HepG2 (cell line): ENCODE measurements at regions not wholly inside any gene's neighbourhood (a gene's known extent, or its start where the extent isn't known, plus 50 kb on each side); places are given as distances from the start of the nearest gene placed in this dataset.
A peak's percentile ranks its signal among the peaks of the same experiment; 100 is the strongest.

Source experiments
- ADNP ChIP-seq: sonication (generic); formaldehyde crosslinking; IDR thresholded peaks from 2 replicates; pipeline ENCODE4 v1.4.0; 2020; ENCODE audit warnings: missing genetic modification reagents
- ATF3 ChIP-seq: sonication (generic); formaldehyde crosslinking; IDR thresholded peaks from 2 replicates; pipeline ENCODE4 v1.4.0; 2020; ENCODE audit warnings: missing genetic modification reagents
- CEBPB ChIP-seq: IDR thresholded peaks from 2 replicates; pipeline ENCODE4 v1.6.1; 2011; ENCODE audit warnings: low read depth, low read length, improper control_type of control experiment, borderline replicate concordance
- EHMT2 ChIP-seq: fragments of 200-600 bp; sonication (generic); IDR thresholded peaks from 2 replicates; pipeline ENCODE4 v1.7.0; 2017; ENCODE audit warnings: antibody characterized with exemption, low read depth, low read length, borderline replicate concordance
- ESRRA ChIP-seq: sonication (generic); formaldehyde crosslinking; IDR thresholded peaks from 2 replicates; pipeline ENCODE4 v1.5.1; 2020; ENCODE audit warnings: mild to moderate bottlenecking, low read depth, missing genetic modification reagents
- FOXP1 ChIP-seq, 2 experiments: fragments of 450-650 bp in 1 of 2; IDR thresholded peaks; 2 replicates each; pipeline ENCODE4 v1.6.1; 2017 to 2018; ENCODE audit warnings: antibody characterized with exemption in 1 of 2
- GPN1 ChIP-seq: sonication (generic); formaldehyde crosslinking; IDR thresholded peaks from 2 replicates; pipeline ENCODE4 v1.5.1; 2020; ENCODE audit warnings: missing genetic modification reagents, borderline replicate concordance
- GRHL1 ChIP-seq: sonication (generic); formaldehyde crosslinking; conservative IDR thresholded peaks from 2 replicates; pipeline ENCODE4 v1.8.0; 2022; ENCODE audit warnings: missing genetic modification reagents
- MEIS1 ChIP-seq: sonication (generic); formaldehyde crosslinking; IDR thresholded peaks from 2 replicates; pipeline ENCODE4 v1.9.0; 2021; ENCODE audit warnings: mild to moderate bottlenecking, missing genetic modification reagents, moderate library complexity, borderline replicate concordance
- MTF1 ChIP-seq: sonication (generic); formaldehyde crosslinking; IDR thresholded peaks from 2 replicates; pipeline ENCODE4 v1.5.0; 2020; ENCODE audit warnings: missing genetic modification reagents
- PHF5A ChIP-seq: IDR thresholded peaks from one replicate; pipeline ENCODE4 v1.6.1; 2018; ENCODE audit warnings: low read depth, missing genetic modification reagents; ENCODE audit not compliant: unreplicated experiment
- POGZ ChIP-seq: sonication (generic); formaldehyde crosslinking; IDR thresholded peaks from 2 replicates; pipeline ENCODE4 v1.4.0; 2020; ENCODE audit warnings: mild to moderate bottlenecking, missing genetic modification reagents
- SIX1 ChIP-seq: sonication (generic); formaldehyde crosslinking; IDR thresholded peaks from 2 replicates; pipeline ENCODE4 v1.4.0; 2020; ENCODE audit warnings: missing genetic modification reagents, borderline replicate concordance
- SOX13 ChIP-seq, 3 experiments: fragments of 450-650 bp in 1 of 3; sonication (generic) in 1 of 3; formaldehyde crosslinking in 1 of 3; IDR thresholded peaks in 2 of 3; conservative IDR thresholded peaks in 1 of 3; 2 replicates each; pipeline versions ENCODE4 v1.5.0 to v1.6.1; 2016 to 2020; ENCODE audit warnings: antibody characterized with exemption in 1 of 3, mild to moderate bottlenecking in 1 of 3, missing compliant biosample characterization in 1 of 3, missing genetic modification reagents in 1 of 3, moderate library complexity in 1 of 3
- SRY ChIP-seq: sonication (generic); formaldehyde crosslinking; IDR thresholded peaks from 2 replicates; pipeline ENCODE4 v1.8.0; 2022; ENCODE audit warnings: mild to moderate bottlenecking, missing genetic modification reagents
- TFE3 ChIP-seq: IDR thresholded peaks from 2 replicates; pipeline ENCODE4 v1.6.1; 2016
- ZNF749 ChIP-seq: sonication (generic); formaldehyde crosslinking; IDR thresholded peaks from 2 replicates; pipeline ENCODE4 v1.8.0; 2022; ENCODE audit warnings: mild to moderate bottlenecking, missing genetic modification reagents, moderate library complexity, borderline replicate concordance
- ZNF768 ChIP-seq: sonication (generic); formaldehyde crosslinking; IDR thresholded peaks from 2 replicates; pipeline ENCODE4 v1.4.0; 2020; ENCODE audit warnings: missing genetic modification reagents
- ZNF891 ChIP-seq: sonication (generic); formaldehyde crosslinking; IDR thresholded peaks from 2 replicates; pipeline ENCODE4 v1.5.0; 2020; ENCODE audit warnings: mild to moderate bottlenecking, missing genetic modification reagents
- ZSCAN21 ChIP-seq: sonication (generic); formaldehyde crosslinking; IDR thresholded peaks from 2 replicates; pipeline ENCODE4 v1.8.0; 2022; ENCODE audit warnings: mild to moderate bottlenecking, missing genetic modification reagents, moderate library complexity, borderline replicate concordance

DNA sequence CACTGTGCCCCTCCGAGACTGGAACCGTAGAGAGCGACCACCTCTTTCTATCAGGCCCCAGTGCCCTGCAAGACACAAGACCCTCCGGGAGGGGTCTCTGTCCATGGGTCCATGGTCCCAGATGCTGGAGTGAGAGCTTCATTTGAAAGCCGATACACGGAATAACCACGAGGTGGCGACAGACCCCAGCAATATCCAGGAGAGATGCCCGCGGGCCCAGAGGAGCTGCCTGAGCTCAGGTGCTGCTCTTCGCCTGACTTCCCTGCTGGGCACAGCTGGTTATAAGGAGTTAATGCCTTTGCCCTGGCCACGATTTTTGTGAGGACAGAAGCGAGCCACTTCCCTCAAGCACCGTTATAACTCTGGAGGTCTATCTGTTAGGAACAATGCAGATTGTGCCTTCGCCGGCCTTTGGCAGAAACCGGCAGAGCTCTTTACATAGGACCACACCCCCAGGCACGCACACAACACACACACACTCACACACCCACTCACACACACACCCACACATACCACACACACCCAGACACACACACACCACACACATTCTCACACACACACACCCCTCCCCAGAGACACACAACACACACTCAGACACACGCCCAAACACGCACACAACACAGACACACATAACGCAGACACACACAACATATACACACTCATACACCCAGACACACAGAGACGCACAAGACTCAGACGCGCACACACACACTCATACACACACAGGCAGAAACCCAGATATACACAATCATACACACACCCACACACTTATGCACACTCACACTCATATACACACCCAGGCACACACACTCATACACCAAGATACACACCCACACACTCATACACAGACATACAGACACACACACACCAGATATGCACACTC is 436.4 kb downstream of the SOX9 start (continued):
- TF ChIP-seq ZNF768 (CRISPR knock-in tag) (peak; percentile 16; the same call in 1 of the 2 replicates), EHMT2 (no peak), PHF5A (no peak), MTF1 (no peak), POGZ (no peak), TFE3 (CRISPR knock-in tag) (no peak), MEIS1 (CRISPR knock-in tag) (no peak), GRHL1 (CRISPR knock-in tag) (no peak), FOXP1 (IDR thresholded peaks at IDR 0.05) (peak; percentile 34; the same call in 1 of the 2 replicates), FOXP1 (CRISPR knock-in tag; IDR thresholded peaks at IDR 0.05) (no peak), SOX13 (IDR thresholded peaks at IDR 0.05) (no peak), SOX13 (CRISPR knock-in tag; conservative IDR thresholded peaks at IDR 0.05 in 1 of 2, IDR thresholded peaks at IDR 0.05 in 1 of 2) (no peak), CEBPB (no peak), ADNP (CRISPR knock-in tag) (no peak), ZNF891 (peak; percentile 72), ATF3 (CRISPR knock-in tag) (no peak), GPN1 (CRISPR knock-in tag) (no peak), ZSCAN21 (CRISPR knock-in tag) (no peak; the same call in 1 of the 2 replicates), ESRRA (0 out of 2 replicates have a peak, but pooled peaks have one; percentile 32), SIX1 (CRISPR knock-in tag) (peak; percentile 45; the same call in 1 of the 2 replicates), SRY (CRISPR knock-in tag) (0 out of 2 replicates have a peak, but pooled peaks have one; percentile 57), ZNF749 (CRISPR knock-in tag) (no peak)
